ENCODE measurements at regions not wholly inside any gene's neighbourhood (a gene's known extent, or its start where the extent isn't known, plus 50 kb on each side); places are given as distances from the start of the nearest gene placed in this dataset.
"Not testable (repeated sequence)": the region's sequence is repeated elsewhere in the genome, so short reads cannot be mapped to it uniquely, and the experiment has no call there.

DNA sequence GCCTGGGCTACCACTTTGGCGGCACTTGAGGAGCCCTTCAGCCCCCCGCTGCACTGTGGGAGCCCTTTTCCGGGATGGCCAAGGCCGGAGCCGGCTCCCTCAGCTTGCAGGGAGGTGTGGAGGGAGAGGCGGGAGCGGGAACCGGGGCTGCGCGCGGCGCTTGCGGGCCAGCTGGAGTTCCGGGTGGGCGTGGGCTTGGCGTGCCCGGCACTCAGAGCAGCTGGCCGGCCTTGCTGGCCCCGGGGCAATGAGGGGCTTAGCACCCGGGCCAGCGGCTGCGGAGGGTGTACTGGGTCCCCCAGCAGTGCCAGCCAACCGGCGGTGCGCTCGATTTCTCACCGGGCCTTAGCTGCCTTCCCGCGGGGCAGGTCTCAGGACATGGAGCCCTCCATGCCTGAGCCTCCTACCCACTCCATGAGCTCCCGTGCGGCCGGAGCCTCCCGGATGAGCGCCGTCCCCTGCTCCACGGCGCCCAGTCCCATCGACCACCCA, 1602.9 kb upstream of the PCDH7 start:
- H3K79me2 ChIP-seq (ENCODE audit: control insufficient read depth, low read length); H4K20me1 ChIP-seq (ENCODE audit: control insufficient read depth, insufficient read depth, low read depth, low read length); H3K9me3 ChIP-seq (ENCODE audit: control insufficient read depth, insufficient read depth, low read length); H3F3A ChIP-seq (ENCODE audit: control insufficient read depth, insufficient read depth); H3K4me2 ChIP-seq (ENCODE audit: low read length); H3K36me3 ChIP-seq (ENCODE audit: control insufficient read depth, low read length); H3K9me2 ChIP-seq (replicated peaks; ENCODE audit: control insufficient read depth, low read length); H3K27me3 ChIP-seq (ENCODE audit: control insufficient read depth, low read length); H3K4me1 ChIP-seq (ENCODE audit: control insufficient read depth, low read length); H3K27ac ChIP-seq (ENCODE audit: low read depth, low read length); H3K4me3 ChIP-seq (ENCODE audit: low read length): not testable (repeated sequence)

DNA sequence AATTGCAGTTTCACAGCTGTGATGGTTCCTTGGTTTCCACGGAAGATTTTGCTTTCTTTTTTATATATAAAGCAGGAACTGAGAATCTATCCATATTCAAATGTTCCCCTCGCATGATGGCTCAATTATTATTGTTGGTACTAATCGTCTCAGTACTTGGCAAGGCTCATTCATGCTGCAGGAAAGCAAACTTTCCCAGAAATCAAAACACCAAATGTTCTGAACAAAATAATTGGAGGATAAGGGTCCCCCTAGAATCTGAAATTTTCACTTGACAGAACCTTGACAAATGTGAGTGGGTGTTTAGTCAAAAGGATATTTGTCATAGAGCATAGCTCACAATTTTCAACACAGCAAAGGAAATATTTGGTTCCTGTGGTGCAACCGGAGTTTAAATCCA, 1598.6 kb upstream of the PCDH7 start:
- Histone ChIP-seq H3F3A (ENCODE audit: control insufficient read depth, insufficient read depth) (no peaks in the 10 kb centered on the region), H3K27ac (ENCODE audit: low read depth, low read length) (no peak overlapping the region), H3K9me3 (ENCODE audit: control insufficient read depth, insufficient read depth, low read length) (no peaks in the 10 kb centered on the region), H3K9me2 (replicated peaks; ENCODE audit: control insufficient read depth, low read length) (no peaks in the 10 kb centered on the region), H3K36me3 (ENCODE audit: control insufficient read depth, low read length) (no peaks in the 10 kb centered on the region), H3K4me1 (ENCODE audit: control insufficient read depth, low read length) (no peaks in the 10 kb centered on the region), H3K79me2 (ENCODE audit: control insufficient read depth, low read length) (no peaks in the 10 kb centered on the region), H3K4me3 (ENCODE audit: low read length) (no peak overlapping the region), H3K27me3 (ENCODE audit: control insufficient read depth, low read length) (no peaks in the 10 kb centered on the region), H4K20me1 (ENCODE audit: control insufficient read depth, insufficient read depth, low read depth, low read length) (no peaks in the 10 kb centered on the region), H3K4me2 (ENCODE audit: low read length) (no peak overlapping the region)
- no peak for TF ChIP-seq EZH2phosphoT487 (IDR thresholded peaks at IDR 0.05; ENCODE audit: borderline replicate concordance, low read length)
- TF ChIP-seq, protein P1, sequence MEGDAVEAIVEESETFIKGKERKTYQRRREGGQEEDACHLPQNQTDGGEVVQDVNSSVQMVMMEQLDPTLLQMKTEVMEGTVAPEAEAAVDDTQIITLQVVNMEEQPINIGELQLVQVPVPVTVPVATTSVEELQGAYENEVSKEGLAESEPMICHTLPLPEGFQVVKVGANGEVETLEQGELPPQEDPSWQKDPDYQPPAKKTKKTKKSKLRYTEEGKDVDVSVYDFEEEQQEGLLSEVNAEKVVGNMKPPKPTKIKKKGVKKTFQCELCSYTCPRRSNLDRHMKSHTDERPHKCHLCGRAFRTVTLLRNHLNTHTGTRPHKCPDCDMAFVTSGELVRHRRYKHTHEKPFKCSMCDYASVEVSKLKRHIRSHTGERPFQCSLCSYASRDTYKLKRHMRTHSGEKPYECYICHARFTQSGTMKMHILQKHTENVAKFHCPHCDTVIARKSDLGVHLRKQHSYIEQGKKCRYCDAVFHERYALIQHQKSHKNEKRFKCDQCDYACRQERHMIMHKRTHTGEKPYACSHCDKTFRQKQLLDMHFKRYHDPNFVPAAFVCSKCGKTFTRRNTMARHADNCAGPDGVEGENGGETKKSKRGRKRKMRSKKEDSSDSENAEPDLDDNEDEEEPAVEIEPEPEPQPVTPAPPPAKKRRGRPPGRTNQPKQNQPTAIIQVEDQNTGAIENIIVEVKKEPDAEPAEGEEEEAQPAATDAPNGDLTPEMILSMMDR (IDR thresholded peaks at IDR 0.05; ENCODE audit: low read depth, low read length, poor library complexity, severe bottlenecking): no peak

DNA sequence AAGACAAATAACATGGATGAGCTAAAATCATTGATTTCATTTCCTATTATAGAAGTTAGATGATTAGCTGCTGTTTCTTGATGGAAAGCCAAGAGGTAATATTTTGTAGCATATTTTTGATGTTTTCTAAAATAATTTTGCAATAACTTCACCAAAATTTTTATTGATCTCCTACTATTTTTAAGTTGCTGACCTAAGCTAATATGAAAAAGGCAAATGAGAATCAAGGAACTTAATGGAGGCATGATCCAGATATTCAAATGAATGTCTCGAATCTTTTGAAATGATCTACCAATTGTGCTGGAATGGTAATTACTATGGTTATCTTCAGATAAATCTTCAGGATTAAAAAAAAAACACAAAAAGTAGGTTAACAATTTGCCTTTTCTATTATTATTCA, 1591.4 kb upstream of the PCDH7 start:
- Histone ChIP-seq H3F3A (ENCODE audit: control insufficient read depth, insufficient read depth) (no peaks in the 10 kb centered on the region), H3K27ac (ENCODE audit: low read depth, low read length) (no peak overlapping the region), H3K36me3 (ENCODE audit: control insufficient read depth, low read length) (no peaks in the 10 kb centered on the region), H3K9me3 (ENCODE audit: control insufficient read depth, insufficient read depth, low read length) (no peaks in the 10 kb centered on the region), H3K4me2 (ENCODE audit: low read length) (no peak overlapping the region), H4K20me1 (ENCODE audit: control insufficient read depth, insufficient read depth, low read depth, low read length) (no peaks in the 10 kb centered on the region), H3K9me2 (replicated peaks; ENCODE audit: control insufficient read depth, low read length) (no peaks in the 10 kb centered on the region), H3K79me2 (ENCODE audit: control insufficient read depth, low read length) (no peaks in the 10 kb centered on the region), H3K4me3 (ENCODE audit: low read length) (no peak overlapping the region), H3K4me1 (ENCODE audit: control insufficient read depth, low read length) (no peaks in the 10 kb centered on the region), H3K27me3 (ENCODE audit: control insufficient read depth, low read length) (no peaks in the 10 kb centered on the region)
- TF ChIP-seq EZH2phosphoT487 (IDR thresholded peaks at IDR 0.05; ENCODE audit: borderline replicate concordance, low read length): no peak
- TF ChIP-seq, protein P1 (IDR thresholded peaks at IDR 0.05; ENCODE audit: low read depth, low read length, poor library complexity, severe bottlenecking): no peak

DNA sequence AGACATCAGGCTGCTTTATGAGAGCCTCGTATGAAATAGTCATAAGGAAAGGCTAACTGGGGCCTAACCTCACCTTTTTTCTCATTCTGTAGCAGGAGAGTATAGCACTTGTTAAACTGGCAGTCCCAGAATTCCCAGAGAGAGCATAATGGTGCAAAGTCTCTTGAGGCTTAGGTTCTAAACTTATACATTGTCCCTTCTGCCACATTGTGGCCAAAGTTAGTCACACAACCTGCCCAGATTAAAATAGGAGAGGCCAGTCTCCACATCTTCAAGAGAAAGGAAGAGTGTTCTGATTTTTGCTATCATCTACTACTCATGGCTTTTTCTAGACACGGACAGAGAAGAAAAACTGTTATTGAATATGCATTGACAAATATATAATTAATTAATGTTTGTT, 1588.9 kb upstream of the PCDH7 start:
- H3K79me2 ChIP-seq (ENCODE audit: control insufficient read depth, low read length): no peaks in the 10 kb centered on the region
- H3K9me3 ChIP-seq (ENCODE audit: control insufficient read depth, insufficient read depth, low read length): no peaks in the 10 kb centered on the region
- no peak overlapping the region for H3K4me3 ChIP-seq (ENCODE audit: low read length)
- no peak for TF ChIP-seq EZH2phosphoT487 (IDR thresholded peaks at IDR 0.05; ENCODE audit: borderline replicate concordance, low read length)
- TF ChIP-seq, protein P1 (IDR thresholded peaks at IDR 0.05; ENCODE audit: low read depth, low read length, poor library complexity, severe bottlenecking): no peak
- H3F3A ChIP-seq (ENCODE audit: control insufficient read depth, insufficient read depth): no peaks in the 10 kb centered on the region
- no peaks in the 10 kb centered on the region for H3K36me3 ChIP-seq (ENCODE audit: control insufficient read depth, low read length)
- no peak overlapping the region for H3K27ac ChIP-seq (ENCODE audit: low read depth, low read length)
- H4K20me1 ChIP-seq (ENCODE audit: control insufficient read depth, insufficient read depth, low read depth, low read length): no peaks in the 10 kb centered on the region
- H3K9me2 ChIP-seq (replicated peaks; ENCODE audit: control insufficient read depth, low read length): no peaks in the 10 kb centered on the region
- H3K4me1 ChIP-seq (ENCODE audit: control insufficient read depth, low read length): no peaks in the 10 kb centered on the region
- no peaks in the 10 kb centered on the region for H3K27me3 ChIP-seq (ENCODE audit: control insufficient read depth, low read length)
- no peak overlapping the region for H3K4me2 ChIP-seq (ENCODE audit: low read length)

All from DOHH2 (cell line).